ENCODE measurements at regions not wholly inside any gene's neighbourhood (a gene's known extent, or its start where the extent isn't known, plus 50 kb on each side); places are given as distances from the start of the nearest gene placed in this dataset.
"Not testable (repeated sequence)": the region's sequence is repeated elsewhere in the genome, so short reads cannot be mapped to it uniquely, and the experiment has no call there.

GRCh38 chr2:89890185-89890773 lies 1198.8 kb downstream of the RPIA start:
- H3K9ac ChIP-seq (ENCODE audit: control insufficient read depth, insufficient read depth, low read length); SMC1A ChIA-PET (ENCODE audit: uncharacterized antibody, unreplicated experiment); H3K4me2 ChIP-seq (ENCODE audit: control insufficient read depth, insufficient read depth); DNase-seq (ENCODE audit: low read depth, low spot score); H3K4me1 ChIP-seq (ENCODE audit: control insufficient read depth, insufficient read depth, low read length); H3K4me3 ChIP-seq; ATAC-seq; H3K27me3 ChIP-seq (replicated peaks in 1 of 2; ENCODE audit: control insufficient read depth in 2 of 2, insufficient read depth in 2 of 2, low read length in 1 of 2); RAD21 ChIA-PET (ENCODE audit: unreplicated experiment); H4K20me1 ChIP-seq (ENCODE audit: control insufficient read depth, insufficient read depth); H3K79me2 ChIP-seq (ENCODE audit: control insufficient read depth, insufficient read depth, low read length); POLR2A ChIA-PET; H3K36me3 ChIP-seq (ENCODE audit: control insufficient read depth in 2 of 2, insufficient read depth in 2 of 2, low read length in 1 of 2); BruUV-seq (replicated peaks); H3K27ac ChIP-seq (ENCODE audit: control insufficient read depth, insufficient read depth); H2AFZ ChIP-seq (ENCODE audit: control insufficient read depth, low read depth, low read length); in situ Hi-C loops (cut with MboI); H3K9me3 ChIP-seq (replicated peaks; ENCODE audit: control insufficient read depth, insufficient read depth, low read length); intact Hi-C loops (cut with micrococcal nuclease; ENCODE audit: unreplicated experiment); CTCF ChIA-PET: not testable (repeated sequence)
- WGBS (ENCODE audit: insufficient coverage, insufficient replicate concordance, low lambda C conversion rate, missing lambda C conversion rate): no CpG with 5 or more reads among the region's 7 CpGs
- peak; percentile 72 for FAIRE-seq

DNA sequence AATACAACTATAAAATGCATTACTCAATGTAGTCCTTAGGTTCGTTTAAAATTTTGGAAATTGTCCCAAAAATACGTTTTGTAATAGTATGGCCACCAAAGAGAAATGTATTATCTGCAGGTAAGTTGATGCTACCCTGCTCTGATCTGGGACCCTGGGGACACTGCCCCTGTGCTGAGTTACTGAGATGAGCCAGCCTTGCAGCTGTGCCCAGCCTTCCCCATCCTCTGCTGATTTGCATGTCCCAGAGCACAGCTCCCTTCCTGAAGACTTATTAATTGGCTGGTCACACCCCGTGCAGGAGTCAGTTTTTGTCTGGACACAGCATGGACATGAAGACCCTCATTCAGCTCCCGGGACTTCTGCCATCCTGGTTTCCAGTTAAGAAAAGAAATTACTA lies 1203.5 kb downstream of the RPIA start:
- H3K36me3 ChIP-seq (ENCODE audit: control insufficient read depth in 2 of 2, insufficient read depth in 2 of 2, low read length in 1 of 2); DNase-seq (ENCODE audit: low read depth, low spot score); H3K4me2 ChIP-seq (ENCODE audit: control insufficient read depth, insufficient read depth); intact Hi-C loops (cut with micrococcal nuclease; ENCODE audit: unreplicated experiment); H3K9ac ChIP-seq (ENCODE audit: control insufficient read depth, insufficient read depth, low read length); H4K20me1 ChIP-seq (ENCODE audit: control insufficient read depth, insufficient read depth); H3K4me1 ChIP-seq (ENCODE audit: control insufficient read depth, insufficient read depth, low read length); H2AFZ ChIP-seq (ENCODE audit: control insufficient read depth, low read depth, low read length); H3K27ac ChIP-seq (ENCODE audit: control insufficient read depth, insufficient read depth); H3K9me3 ChIP-seq (replicated peaks; ENCODE audit: control insufficient read depth, insufficient read depth, low read length); in situ Hi-C loops (cut with MboI); H3K79me2 ChIP-seq (ENCODE audit: control insufficient read depth, insufficient read depth, low read length); H3K4me3 ChIP-seq; CTCF ChIA-PET; FAIRE-seq; H3K27me3 ChIP-seq (replicated peaks in 1 of 2; ENCODE audit: control insufficient read depth in 2 of 2, insufficient read depth in 2 of 2, low read length in 1 of 2); RAD21 ChIA-PET (ENCODE audit: unreplicated experiment); BruUV-seq (replicated peaks); POLR2A ChIA-PET; ATAC-seq; SMC1A ChIA-PET (ENCODE audit: uncharacterized antibody, unreplicated experiment): not testable (repeated sequence)
- WGBS (ENCODE audit: insufficient coverage, insufficient replicate concordance, low lambda C conversion rate, missing lambda C conversion rate): no CpG with 5 or more reads among the region's 4 CpGs

DNA sequence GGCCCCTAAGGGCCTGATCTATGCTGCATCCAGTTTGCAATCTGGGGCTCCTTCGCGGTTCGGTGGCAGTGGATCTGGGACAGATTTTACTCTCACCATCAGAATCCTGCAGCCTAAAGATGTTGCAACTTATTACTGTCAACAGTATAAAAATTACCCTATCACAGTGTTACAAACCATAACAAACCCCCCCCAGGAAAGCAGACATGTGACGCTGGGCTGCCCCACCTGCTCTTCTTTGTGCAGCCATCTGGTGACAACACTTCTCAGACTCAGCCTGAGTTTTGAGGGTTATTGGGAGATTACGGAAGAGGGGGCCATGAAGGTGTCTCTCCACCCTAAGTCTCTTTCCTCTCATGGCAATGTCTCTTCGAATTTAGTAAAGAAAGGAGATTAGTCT lies 1204.2 kb downstream of the RPIA start:
- H3K27ac ChIP-seq (ENCODE audit: control insufficient read depth, insufficient read depth); BruUV-seq (replicated peaks); H2AFZ ChIP-seq (ENCODE audit: control insufficient read depth, low read depth, low read length); SMC1A ChIA-PET (ENCODE audit: uncharacterized antibody, unreplicated experiment); H3K9me3 ChIP-seq (replicated peaks; ENCODE audit: control insufficient read depth, insufficient read depth, low read length); FAIRE-seq; CTCF ChIA-PET; H3K36me3 ChIP-seq (ENCODE audit: control insufficient read depth in 2 of 2, insufficient read depth in 2 of 2, low read length in 1 of 2); H3K4me1 ChIP-seq (ENCODE audit: control insufficient read depth, insufficient read depth, low read length); POLR2A ChIA-PET; RAD21 ChIA-PET (ENCODE audit: unreplicated experiment); H3K4me2 ChIP-seq (ENCODE audit: control insufficient read depth, insufficient read depth); H4K20me1 ChIP-seq (ENCODE audit: control insufficient read depth, insufficient read depth); DNase-seq (ENCODE audit: low read depth, low spot score); in situ Hi-C loops (cut with MboI); H3K79me2 ChIP-seq (ENCODE audit: control insufficient read depth, insufficient read depth, low read length); ATAC-seq; H3K9ac ChIP-seq (ENCODE audit: control insufficient read depth, insufficient read depth, low read length); intact Hi-C loops (cut with micrococcal nuclease; ENCODE audit: unreplicated experiment); H3K27me3 ChIP-seq (replicated peaks in 1 of 2; ENCODE audit: control insufficient read depth in 2 of 2, insufficient read depth in 2 of 2, low read length in 1 of 2); H3K4me3 ChIP-seq: not testable (repeated sequence)
- no CpG with 5 or more reads among the region's 6 CpGs for WGBS (ENCODE audit: insufficient coverage, insufficient replicate concordance, low lambda C conversion rate, missing lambda C conversion rate)

DNA sequence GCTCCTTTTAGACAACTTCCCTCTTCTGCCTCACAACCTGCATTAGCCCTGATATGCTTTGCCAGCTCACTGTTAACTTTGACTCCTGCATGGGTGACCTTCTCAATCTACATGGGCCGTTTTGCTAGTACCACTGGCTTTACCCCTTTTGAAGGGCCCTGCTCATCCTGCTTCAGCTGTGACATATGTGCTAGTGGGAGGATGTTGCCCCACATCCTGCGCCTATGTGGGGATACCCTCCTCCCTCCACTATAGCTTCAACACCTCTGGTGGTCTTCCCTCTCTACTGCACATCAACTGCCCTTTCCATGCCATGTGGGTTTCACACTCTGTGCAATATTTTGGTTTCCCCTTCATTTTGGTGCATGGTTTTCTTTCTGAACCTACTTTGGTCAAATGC lies 1235.5 kb downstream of the RPIA start:
- in situ Hi-C loops (cut with MboI); POLR2A ChIA-PET: not testable (repeated sequence)

More for the DNA sequence above, 1235.5 kb downstream of the RPIA start:
- H3K9me3 ChIP-seq (replicated peaks; ENCODE audit: control insufficient read depth, insufficient read depth, low read length); H3K4me2 ChIP-seq (ENCODE audit: control insufficient read depth, insufficient read depth); ATAC-seq; DNase-seq (ENCODE audit: low read depth, low spot score); H4K20me1 ChIP-seq (ENCODE audit: control insufficient read depth, insufficient read depth); RAD21 ChIA-PET (ENCODE audit: unreplicated experiment); SMC1A ChIA-PET (ENCODE audit: uncharacterized antibody, unreplicated experiment); BruUV-seq (replicated peaks); H3K36me3 ChIP-seq (ENCODE audit: control insufficient read depth in 2 of 2, insufficient read depth in 2 of 2, low read length in 1 of 2); H3K27ac ChIP-seq (ENCODE audit: control insufficient read depth, insufficient read depth); H2AFZ ChIP-seq (ENCODE audit: control insufficient read depth, low read depth, low read length); H3K27me3 ChIP-seq (replicated peaks in 1 of 2; ENCODE audit: control insufficient read depth in 2 of 2, insufficient read depth in 2 of 2, low read length in 1 of 2); H3K4me1 ChIP-seq (ENCODE audit: control insufficient read depth, insufficient read depth, low read length); H3K9ac ChIP-seq (ENCODE audit: control insufficient read depth, insufficient read depth, low read length); intact Hi-C loops (cut with micrococcal nuclease; ENCODE audit: unreplicated experiment); H3K4me3 ChIP-seq; H3K79me2 ChIP-seq (ENCODE audit: control insufficient read depth, insufficient read depth, low read length); CTCF ChIA-PET: not testable (repeated sequence)
- WGBS (ENCODE audit: insufficient coverage, insufficient replicate concordance, low lambda C conversion rate, missing lambda C conversion rate): 0% methylated on average over 2 of the region's 2 CpGs
- FAIRE-seq: peak; percentile 78

Data from GM12878 (cell line).